ENCODE measurements at regions not wholly inside any gene's neighbourhood (a gene's known extent, or its start where the extent isn't known, plus 50 kb on each side); places are given as distances from the start of the nearest gene placed in this dataset.

DNA sequence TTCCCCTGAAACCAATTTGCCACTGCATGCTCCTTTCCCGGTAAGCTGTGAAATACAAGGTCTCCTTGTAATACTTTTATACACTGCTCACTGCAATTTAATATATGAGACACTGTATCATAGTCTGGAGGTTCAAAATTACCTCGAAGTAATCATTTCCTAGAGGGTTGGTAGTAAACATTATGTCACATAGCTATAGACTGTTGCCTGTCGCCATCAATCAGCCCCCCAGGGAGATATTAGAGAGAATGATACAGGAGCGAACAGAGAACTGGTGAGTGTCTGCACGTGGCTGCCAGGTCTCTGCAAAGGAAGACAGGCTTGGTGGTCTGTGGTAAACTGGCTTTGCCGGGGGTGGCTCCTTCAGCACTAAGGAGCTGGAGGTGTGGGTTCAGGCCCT, 165.5 kb upstream of the WSCD2 start:
- Histone ChIP-seq H3K4me1 (no peaks in the 10 kb centered on the region), H3K27ac (no peak overlapping the region), H3K4me3 (no peak overlapping the region), H3K9me3 (no peaks in the 10 kb centered on the region), H3K4me2 (no peak overlapping the region)
- TF ChIP-seq BHLHE40 (IDR thresholded peaks at IDR 0.05; ENCODE audit: low read depth, low read length) (no peak), FOSL2 (IDR thresholded peaks at IDR 0.05) (no peak), FOSL2 (CRISPR knock-in tag; IDR thresholded peaks at IDR 0.05) (no peak), POLR2A (IDR thresholded peaks at IDR 0.05; ENCODE audit: low read length) (no peak), CHD2 (IDR thresholded peaks at IDR 0.05; ENCODE audit: low read length, partially characterized antibody) (no peak), CHD4 (IDR thresholded peaks at IDR 0.05; ENCODE audit: borderline replicate concordance) (no peak), FOXS1 (CRISPR knock-in tag; IDR thresholded peaks at IDR 0.05) (no peak), NFE2L2 (conservative IDR thresholded peaks at IDR 0.05; ENCODE audit: low read length) (no peak), MAX (IDR thresholded peaks at IDR 0.05) (no peak), RARB (CRISPR knock-in tag; IDR thresholded peaks at IDR 0.05) (no peak), TP53 (CRISPR knock-in tag; IDR thresholded peaks at IDR 0.05) (no peak), NR3C1 (IDR thresholded peaks at IDR 0.05) (no peak), EHMT2 (IDR thresholded peaks at IDR 0.05; ENCODE audit: low read depth) (no peak), FOSB (CRISPR knock-in tag; IDR thresholded peaks at IDR 0.05) (no peak), JUN (IDR thresholded peaks at IDR 0.05) (no peak), GATA3 (IDR thresholded peaks at IDR 0.05; ENCODE audit: borderline replicate concordance) (no peak), E2F6 (IDR thresholded peaks at IDR 0.05; ENCODE audit: borderline replicate concordance, low read depth) (no peak), HES2 (IDR thresholded peaks at IDR 0.05) (no peak)
- TF ChIP-seq, protein P1, sequence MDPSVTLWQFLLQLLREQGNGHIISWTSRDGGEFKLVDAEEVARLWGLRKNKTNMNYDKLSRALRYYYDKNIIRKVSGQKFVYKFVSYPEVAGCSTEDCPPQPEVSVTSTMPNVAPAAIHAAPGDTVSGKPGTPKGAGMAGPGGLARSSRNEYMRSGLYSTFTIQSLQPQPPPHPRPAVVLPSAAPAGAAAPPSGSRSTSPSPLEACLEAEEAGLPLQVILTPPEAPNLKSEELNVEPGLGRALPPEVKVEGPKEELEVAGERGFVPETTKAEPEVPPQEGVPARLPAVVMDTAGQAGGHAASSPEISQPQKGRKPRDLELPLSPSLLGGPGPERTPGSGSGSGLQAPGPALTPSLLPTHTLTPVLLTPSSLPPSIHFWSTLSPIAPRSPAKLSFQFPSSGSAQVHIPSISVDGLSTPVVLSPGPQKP (IDR thresholded peaks at IDR 0.05; ENCODE audit: low read depth, low read length): no peak
- ATAC-seq (no peak), DNase-seq (ENCODE audit: low read depth in 1 of 2, low spot score in 1 of 2) (no peak), FAIRE-seq (no peak)
- ChIA-PET POLR2A (no interaction called here), CTCF (interaction anchor here (1.1 kb wide), 1 partner anchor 27 kb away, joined by 4 read pairs; no protein-coding TSS in a partner anchor)
- WGBS (ENCODE audit: missing lambda C conversion rate): 5% methylated on average over 6 of the region's 6 CpGs

DNA sequence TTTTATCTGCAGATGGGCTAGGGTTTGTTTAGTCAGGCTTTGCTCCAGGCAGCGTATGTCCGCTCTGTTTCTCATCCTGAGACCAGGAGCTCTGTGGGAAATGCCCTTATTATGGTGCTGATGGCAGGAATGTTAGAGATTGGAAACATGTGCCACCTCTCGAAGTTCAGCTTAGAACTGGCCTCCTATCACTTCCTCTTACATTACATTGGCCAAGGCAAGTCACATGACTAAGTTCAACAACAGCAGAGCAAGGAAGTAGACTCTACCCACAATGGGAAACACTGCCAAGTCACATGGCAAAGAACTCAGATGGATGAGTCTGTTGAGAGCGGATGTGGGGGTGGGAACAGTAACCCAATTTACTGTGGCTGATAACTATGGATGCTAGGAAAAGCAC, 161.9 kb upstream of the WSCD2 start:
- no peaks in the 10 kb centered on the region for H3K4me1 ChIP-seq
- no peak for FAIRE-seq
- WGBS (ENCODE audit: missing lambda C conversion rate): 14% methylated on average over 4 of the region's 4 CpGs
- ATAC-seq: no peak; a peak in 1 of 6 replicates
- ChIA-PET CTCF (interaction anchor here (1.4 to 3.0 kb wide), 3 partner anchors 11 to 55 kb away, joined by 4 to 13 read pairs (median 13); no protein-coding TSS in a partner anchor), POLR2A (no interaction called here)
- H3K4me3 ChIP-seq: no peak overlapping the region
- TF ChIP-seq, protein P2, sequence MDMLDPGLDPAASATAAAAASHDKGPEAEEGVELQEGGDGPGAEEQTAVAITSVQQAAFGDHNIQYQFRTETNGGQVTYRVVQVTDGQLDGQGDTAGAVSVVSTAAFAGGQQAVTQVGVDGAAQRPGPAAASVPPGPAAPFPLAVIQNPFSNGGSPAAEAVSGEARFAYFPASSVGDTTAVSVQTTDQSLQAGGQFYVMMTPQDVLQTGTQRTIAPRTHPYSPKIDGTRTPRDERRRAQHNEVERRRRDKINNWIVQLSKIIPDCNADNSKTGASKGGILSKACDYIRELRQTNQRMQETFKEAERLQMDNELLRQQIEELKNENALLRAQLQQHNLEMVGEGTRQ (IDR thresholded peaks at IDR 0.05): peak; percentile 49; the same call in 1 of the 2 replicates
- TF ChIP-seq CHD2 (IDR thresholded peaks at IDR 0.05; ENCODE audit: low read length, partially characterized antibody): no peak
- H3K27ac ChIP-seq: no peak overlapping the region
- no peaks in the 10 kb centered on the region for H3K9me3 ChIP-seq
- peak in 1 of 2 experiments; percentile 14 for DNase-seq (ENCODE audit: low read depth in 1 of 2, low spot score in 1 of 2)
- H3K4me2 ChIP-seq: no peak overlapping the region

DNA sequence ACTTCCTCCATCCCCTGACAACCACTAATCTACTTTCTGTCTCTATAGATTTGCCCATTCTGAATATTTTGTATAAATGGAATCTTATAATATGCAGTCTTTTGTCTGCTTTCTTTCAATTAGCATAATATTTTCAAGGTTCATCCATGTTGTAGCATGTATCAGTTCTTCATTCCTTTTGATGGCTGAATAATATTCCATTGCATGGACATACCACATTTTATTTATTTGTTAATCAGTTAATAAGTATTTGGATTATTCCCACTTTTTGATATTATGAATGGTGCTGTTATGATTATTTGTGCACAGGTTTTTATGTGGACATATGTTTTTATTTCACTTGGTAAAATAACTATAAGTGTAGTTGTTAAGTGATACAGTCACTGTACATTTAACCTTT, 155.1 kb upstream of the WSCD2 start:
- H3K4me1 ChIP-seq: no peaks in the 10 kb centered on the region
- H3K9me3 ChIP-seq: peaks cover 5% of the 10 kb centered on the region; the same call in 1 of the 3 replicates
- ATAC-seq (no peak), DNase-seq (ENCODE audit: low read depth in 1 of 2, low spot score in 1 of 2) (no peak), FAIRE-seq (no peak)
- ChIA-PET POLR2A (no interaction called here), CTCF (no interaction called here)
- no peak overlapping the region for H3K4me3 ChIP-seq
- no peak overlapping the region for H3K27ac ChIP-seq
- no peak overlapping the region for H3K4me2 ChIP-seq
- TF ChIP-seq PHF8 (IDR thresholded peaks at IDR 0.05; ENCODE audit: borderline replicate concordance, low read depth): no peak
- no peak for TF ChIP-seq EHMT2 (IDR thresholded peaks at IDR 0.05; ENCODE audit: low read depth)
- TF ChIP-seq FOXS1 (CRISPR knock-in tag; IDR thresholded peaks at IDR 0.05): no peak
- no peak for TF ChIP-seq CEBPB (IDR thresholded peaks at IDR 0.05)
- TF ChIP-seq, protein P3, sequence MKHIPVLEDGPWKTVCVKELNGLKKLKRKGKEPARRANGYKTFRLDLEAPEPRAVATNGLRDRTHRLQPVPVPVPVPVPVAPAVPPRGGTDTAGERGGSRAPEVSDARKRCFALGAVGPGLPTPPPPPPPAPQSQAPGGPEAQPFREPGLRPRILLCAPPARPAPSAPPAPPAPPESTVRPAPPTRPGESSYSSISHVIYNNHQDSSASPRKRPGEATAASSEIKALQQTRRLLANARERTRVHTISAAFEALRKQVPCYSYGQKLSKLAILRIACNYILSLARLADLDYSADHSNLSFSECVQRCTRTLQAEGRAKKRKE (CRISPR knock-in tag; IDR thresholded peaks at IDR 0.05; ENCODE audit: low read depth): no peak
- TF ChIP-seq CHD2 (IDR thresholded peaks at IDR 0.05; ENCODE audit: low read length, partially characterized antibody): no peak
- TF ChIP-seq EHF (CRISPR knock-in tag; IDR thresholded peaks at IDR 0.05): no peak
- TF ChIP-seq KDM5A (IDR thresholded peaks at IDR 0.05): no peak
- no peak for TF ChIP-seq POLR2AphosphoS2 (conservative IDR thresholded peaks at IDR 0.05; ENCODE audit: low read length)
- no peak for TF ChIP-seq EP300 (IDR thresholded peaks at IDR 0.05)
- no peak for TF ChIP-seq BCL3 (IDR thresholded peaks at IDR 0.05)
- TF ChIP-seq, protein P2 (IDR thresholded peaks at IDR 0.05): no peak
- TF ChIP-seq HOXB13 (CRISPR knock-in tag; IDR thresholded peaks at IDR 0.05; ENCODE audit: low read depth): no peak
- TF ChIP-seq JUN (IDR thresholded peaks at IDR 0.05): no peak

Data from A549 (cell line).